PC-3 (cell line): ENCODE measurements at regions not wholly inside any gene's neighbourhood (a gene's known extent, or its start where the extent isn't known, plus 50 kb on each side); places are given as distances from the start of the nearest gene placed in this dataset.

ENCODE experiments used
- ATAC-seq: fragments of 200-7000 bp; cut with Tn5 transposase; 2 replicates; pipeline ENCODE4 v1.9.1; 2020; ENCODE audit warnings: mild to moderate bottlenecking, moderate library complexity
- BruUV-seq: library from RNA; stranded (reverse); fragments of 400-500 nt; replicated peaks from 2 replicates; lab custom pipeline; 2021; lab: Mats Ljungman, UMichigan
- CTCF ChIA-PET: fragments of 300-600 bp; sonication (Branson Sonifier 250); formaldehyde crosslinking; loops from one replicate; lab custom pipeline; 2022; ENCODE audit warnings: antibody characterized with exemption; lab: Charles Lee
- POLR2A ChIA-PET: fragments of 300-600 bp; sonication (Branson Sonifier 250); formaldehyde crosslinking; loops from one replicate; lab custom pipeline; 2022; ENCODE audit warnings: antibody characterized with exemption; ENCODE audit not compliant: unreplicated experiment; lab: Charles Lee
- DNase-seq: peaks from one replicate; pipeline ENCODE4 v3.0.0-alpha.2; 2015
- H2AFZ ChIP-seq: fragments of 300-600 bp; sonication (generic); 2 replicates; pipeline ENCODE4 v1.6.0; 2016; ENCODE audit warnings: antibody characterized with exemption, low read length
- H3F3A ChIP-seq: fragments of 300-600 bp; sonication (generic); one replicate; pipeline ENCODE4 v1.6.0; 2017; ENCODE audit warnings: antibody characterized with exemption, low read length, control low read depth, mild to moderate bottlenecking; ENCODE audit not compliant: unreplicated experiment
- H3K27ac ChIP-seq: fragments of 300-600 bp; sonication (generic); 2 replicates; pipeline ENCODE4 v1.5.1; 2016; ENCODE audit warnings: mild to moderate bottlenecking, low read length
- H3K27me3 ChIP-seq: fragments of 300-600 bp; sonication (generic); 2 replicates; pipeline ENCODE4 v1.6.1; 2016; ENCODE audit warnings: low read length, mixed read lengths
- H3K36me3 ChIP-seq: fragments of 300-600 bp; sonication (generic); 2 replicates; pipeline ENCODE4 v1.6.1; 2016; ENCODE audit warnings: low read depth, mixed run types, low read length, mixed read lengths
- H3K4me1 ChIP-seq: fragments of 300-600 bp; sonication (generic); 2 replicates; pipeline ENCODE4 v1.5.1; 2016; ENCODE audit warnings: low read length; ENCODE audit not compliant: insufficient read depth
- H3K4me2 ChIP-seq: fragments of 300-600 bp; sonication (generic); 2 replicates; pipeline ENCODE4 v1.6.0; 2016; ENCODE audit warnings: low read length
- H3K4me3 ChIP-seq: fragments of 300-600 bp; sonication (generic); 2 replicates; pipeline ENCODE4 v1.5.1; 2016; ENCODE audit warnings: mild to moderate bottlenecking, low read length, mixed read lengths
- H3K79me2 ChIP-seq: fragments of 300-600 bp; sonication (generic); 2 replicates; pipeline ENCODE4 v1.6.1; 2017; ENCODE audit warnings: low read length, mixed read lengths
- H3K9ac ChIP-seq: fragments of 300-600 bp; sonication (generic); 2 replicates; pipeline ENCODE4 v1.6.0; 2016; ENCODE audit warnings: mild to moderate bottlenecking, low read length
- H3K9me2 ChIP-seq: fragments of 300-600 bp; sonication (generic); replicated peaks from 2 replicates; pipeline ENCODE4 v1.6.1; 2016; ENCODE audit warnings: mixed run types, low read length, mixed read lengths
- H3K9me3 ChIP-seq: fragments of 300-600 bp; sonication (generic); 2 replicates; pipeline ENCODE4 v1.6.1; 2016; ENCODE audit warnings: low read length, mixed read lengths
- H4K20me1 ChIP-seq: fragments of 300-600 bp; sonication (generic); 2 replicates; pipeline ENCODE4 v1.6.1; 2016; ENCODE audit warnings: low read length, mixed read lengths
- EZH2 ChIP-seq: fragments of 300-600 bp; sonication (generic); IDR thresholded peaks from one replicate; pipeline ENCODE4 v1.6.1; 2017; ENCODE audit warnings: antibody characterized with exemption, mild to moderate bottlenecking, low read length; ENCODE audit not compliant: unreplicated experiment
- EZH2phosphoT487 ChIP-seq: fragments of 300-600 bp; sonication (generic); IDR thresholded peaks from 2 replicates; pipeline ENCODE4 v1.6.1; 2018; ENCODE audit warnings: mild to moderate bottlenecking, antibody characterized with exemption, low read length, borderline replicate concordance
- intact Hi-C: fragments of 100-400 bp; cut with micrococcal nuclease; formaldehyde crosslinking; loops from 2 replicates; pipeline ENCODE4 v1.9.0; 2023
- TF ChIP-seq, protein P1 (sequence below): fragments of 300-600 bp; sonication (generic); conservative IDR thresholded peaks from 2 replicates; pipeline ENCODE4 v1.5.1; 2017; ENCODE audit warnings: antibody characterized with exemption, low read depth, mild to moderate bottlenecking, low read length

DNA sequence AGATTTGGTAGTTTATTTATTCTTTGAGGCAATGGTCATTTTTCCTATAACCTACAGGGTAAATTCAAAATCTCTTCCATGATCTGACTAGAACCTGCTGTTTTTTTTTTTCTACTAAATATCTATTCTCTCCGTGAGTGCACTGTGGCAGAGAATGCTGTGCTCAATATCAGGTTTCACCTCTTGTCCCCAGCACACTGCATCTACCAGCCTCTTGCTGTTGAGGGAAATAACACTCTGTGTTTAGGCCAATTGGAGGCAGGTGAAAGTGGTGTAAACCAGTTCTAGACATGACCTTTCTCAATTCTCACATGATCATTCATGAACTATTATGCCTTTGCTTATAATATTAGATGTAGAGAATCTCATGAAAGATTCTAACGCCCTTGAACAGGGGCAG is 2365.9 kb downstream of the MAT2B start:
- H3K4me1 ChIP-seq: no peaks in the 10 kb centered on the region
- ChIA-PET CTCF (no interaction called here), POLR2A (no interaction called here)
- H3K79me2 ChIP-seq: no peaks in the 10 kb centered on the region
- H3K9me2 ChIP-seq: no peaks in the 10 kb centered on the region
- no peak overlapping the region for H3K4me2 ChIP-seq
- ATAC-seq (no peak), DNase-seq (no peak)
- H2AFZ ChIP-seq: no peak overlapping the region
- H3K27me3 ChIP-seq: no peaks in the 10 kb centered on the region
- no peaks in the 10 kb centered on the region for H3K36me3 ChIP-seq
- no peak overlapping the region for H3K9ac ChIP-seq
- TF ChIP-seq, protein P1, sequence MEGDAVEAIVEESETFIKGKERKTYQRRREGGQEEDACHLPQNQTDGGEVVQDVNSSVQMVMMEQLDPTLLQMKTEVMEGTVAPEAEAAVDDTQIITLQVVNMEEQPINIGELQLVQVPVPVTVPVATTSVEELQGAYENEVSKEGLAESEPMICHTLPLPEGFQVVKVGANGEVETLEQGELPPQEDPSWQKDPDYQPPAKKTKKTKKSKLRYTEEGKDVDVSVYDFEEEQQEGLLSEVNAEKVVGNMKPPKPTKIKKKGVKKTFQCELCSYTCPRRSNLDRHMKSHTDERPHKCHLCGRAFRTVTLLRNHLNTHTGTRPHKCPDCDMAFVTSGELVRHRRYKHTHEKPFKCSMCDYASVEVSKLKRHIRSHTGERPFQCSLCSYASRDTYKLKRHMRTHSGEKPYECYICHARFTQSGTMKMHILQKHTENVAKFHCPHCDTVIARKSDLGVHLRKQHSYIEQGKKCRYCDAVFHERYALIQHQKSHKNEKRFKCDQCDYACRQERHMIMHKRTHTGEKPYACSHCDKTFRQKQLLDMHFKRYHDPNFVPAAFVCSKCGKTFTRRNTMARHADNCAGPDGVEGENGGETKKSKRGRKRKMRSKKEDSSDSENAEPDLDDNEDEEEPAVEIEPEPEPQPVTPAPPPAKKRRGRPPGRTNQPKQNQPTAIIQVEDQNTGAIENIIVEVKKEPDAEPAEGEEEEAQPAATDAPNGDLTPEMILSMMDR: no peak
- TF ChIP-seq EZH2 (no peak), EZH2phosphoT487 (no peak)
- intact Hi-C loops: no loop called here
- no peaks in the 10 kb centered on the region for H4K20me1 ChIP-seq
- peaks cover 3% of the 10 kb centered on the region; the same call in 1 of the 2 replicates for H3K9me3 ChIP-seq
- BruUV-seq: no TSS peak
- H3K4me3 ChIP-seq: no peak overlapping the region
- H3K27ac ChIP-seq: no peak overlapping the region
- H3F3A ChIP-seq: no peaks in the 10 kb centered on the region

- Histone ChIP-seq H3K4me3 (no peak overlapping the region), H3K9me2 (no peaks in the 10 kb centered on the region), H3K9me3 (peaks cover 3% of the 10 kb centered on the region; the same call in 1 of the 2 replicates), H3K4me2 (no peak overlapping the region), H3F3A (no peaks in the 10 kb centered on the region), H2AFZ (no peak overlapping the region), H3K27me3 (no peaks in the 10 kb centered on the region), H3K36me3 (no peaks in the 10 kb centered on the region), H3K27ac (no peak overlapping the region), H3K9ac (no peak overlapping the region), H4K20me1 (no peaks in the 10 kb centered on the region), H3K79me2 (no peaks in the 10 kb centered on the region), H3K4me1 (no peaks in the 10 kb centered on the region)
- no peak for DNase-seq
- intact Hi-C loops: no loop called here
- ChIA-PET CTCF (no interaction called here), POLR2A (no interaction called here)
- no peak for TF ChIP-seq EZH2
- TF ChIP-seq, protein P1: no peak
- TF ChIP-seq EZH2phosphoT487: no peak
- no peak for ATAC-seq
- no TSS peak for BruUV-seq
These were observed 2369.4 kb downstream of the MAT2B start for GRCh38 chr5:165874851-165875250.

GRCh38 chr5:165876538-165876937 is 2371.1 kb downstream of the MAT2B start:
- Histone ChIP-seq H3K36me3 (no peaks in the 10 kb centered on the region), H3K4me1 (no peaks in the 10 kb centered on the region), H3F3A (no peaks in the 10 kb centered on the region), H2AFZ (no peak overlapping the region), H3K4me3 (no peak overlapping the region), H3K9me2 (no peaks in the 10 kb centered on the region), H3K27ac (no peak overlapping the region), H3K4me2 (no peak overlapping the region), H3K79me2 (no peaks in the 10 kb centered on the region), H3K9ac (no peak overlapping the region), H3K27me3 (no peaks in the 10 kb centered on the region), H3K9me3 (peaks cover 3% of the 10 kb centered on the region; the same call in 1 of the 2 replicates), H4K20me1 (no peaks in the 10 kb centered on the region)
- TF ChIP-seq EZH2phosphoT487 (no peak), EZH2 (no peak)
- TF ChIP-seq, protein P1: no peak
- DNase-seq: no peak
- intact Hi-C loops: no loop called here
- ChIA-PET POLR2A (no interaction called here), CTCF (no interaction called here)
- BruUV-seq: no TSS peak
- peak; percentile 24; the same call in 1 of the 2 replicates for ATAC-seq
